GM18907 (cell line): ENCODE measurements at regions not wholly inside any gene's neighbourhood (a gene's known extent, or its start where the extent isn't known, plus 50 kb on each side); places are given as distances from the start of the nearest gene placed in this dataset.

ENCODE experiments used
- ATAC-seq: cut with Tn5 transposase; IDR thresholded peaks from one replicate; pipeline ENCODE4 v1.9.1; 2021; ENCODE audit warnings: mild to moderate bottlenecking, moderate library complexity; ENCODE audit not compliant: unreplicated experiment

DNA sequence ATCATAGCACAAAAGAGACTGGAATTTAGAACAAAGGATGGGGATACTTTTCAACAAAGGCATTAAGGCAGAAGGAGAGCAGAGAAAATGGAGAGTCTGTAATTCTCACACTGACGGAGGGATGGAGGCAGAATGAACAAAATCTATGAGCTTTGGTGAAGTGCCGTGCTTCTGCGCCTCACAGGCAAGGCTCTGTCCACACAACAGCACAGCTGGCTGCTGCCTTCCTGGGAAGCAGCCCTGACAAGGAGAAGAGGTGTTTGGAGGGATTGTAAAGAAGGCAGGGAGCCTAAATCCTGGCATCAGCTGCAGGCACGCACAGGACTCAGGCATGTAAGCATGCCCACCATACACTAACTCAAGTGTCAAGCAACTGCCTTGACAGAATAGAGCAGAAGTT lies 485.2 kb upstream of the KIF2A start:
- ATAC-seq, result no peak

DNA sequence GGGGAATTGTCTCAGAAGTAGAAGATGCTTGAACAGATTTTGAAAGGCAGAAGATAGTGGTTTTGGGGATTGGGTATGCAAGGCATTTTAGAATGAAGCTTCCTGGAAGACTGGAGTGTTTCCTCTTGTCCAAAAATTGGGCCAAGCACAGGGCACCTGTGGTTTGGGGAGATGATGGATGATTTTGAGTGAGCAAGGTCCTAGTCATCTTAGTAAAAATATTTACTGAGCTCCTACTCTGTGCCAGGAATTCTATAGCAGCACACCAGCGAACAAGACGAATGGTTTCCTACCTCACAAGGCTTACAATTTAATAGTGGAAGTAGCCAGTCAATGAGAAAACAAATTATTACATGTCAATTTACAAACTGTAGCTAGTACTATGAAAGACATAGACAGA lies 484.4 kb upstream of the KIF2A start:
- ATAC-seq, result no peak

DNA sequence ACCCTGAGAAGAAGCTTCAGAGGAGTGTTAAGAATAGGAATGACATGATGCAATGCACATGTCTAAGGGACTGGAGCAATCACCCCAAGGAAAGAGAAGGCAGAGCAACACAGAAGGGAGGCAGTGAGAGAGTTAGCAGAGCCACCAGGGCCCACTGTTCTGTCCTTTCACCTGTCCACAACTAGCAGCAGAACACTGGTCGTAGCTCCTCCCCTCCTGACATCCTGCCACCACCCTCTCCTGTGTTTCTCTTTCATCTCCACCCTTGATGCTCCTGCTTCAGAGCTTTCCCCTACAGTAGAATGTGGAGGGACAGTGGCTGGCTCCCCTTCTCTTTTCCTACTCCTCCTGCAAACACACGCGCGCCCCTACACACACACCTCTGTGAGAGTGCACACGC lies 483.4 kb upstream of the KIF2A start:
- ATAC-seq, result no peak

DNA sequence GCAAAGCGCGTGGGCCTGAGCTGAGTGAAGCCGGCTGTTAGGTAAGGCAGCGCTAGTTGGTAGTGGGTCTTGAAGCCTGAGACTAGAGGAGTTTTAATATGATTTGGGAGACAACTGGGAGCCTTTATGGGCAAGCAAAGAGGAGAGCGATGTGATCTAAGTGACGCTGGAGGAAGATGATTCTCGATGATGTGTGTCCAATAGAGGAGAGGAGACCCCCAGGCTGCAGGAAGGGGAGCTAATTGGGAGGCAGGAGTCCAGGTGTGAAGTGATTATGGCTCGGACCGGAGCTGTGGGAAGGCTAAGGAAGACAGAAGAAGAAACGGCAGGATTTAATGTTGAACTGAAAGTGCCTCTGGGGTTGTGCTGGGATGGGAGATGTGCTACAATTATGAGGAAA lies 482.9 kb upstream of the KIF2A start:
- no peak for ATAC-seq

DNA sequence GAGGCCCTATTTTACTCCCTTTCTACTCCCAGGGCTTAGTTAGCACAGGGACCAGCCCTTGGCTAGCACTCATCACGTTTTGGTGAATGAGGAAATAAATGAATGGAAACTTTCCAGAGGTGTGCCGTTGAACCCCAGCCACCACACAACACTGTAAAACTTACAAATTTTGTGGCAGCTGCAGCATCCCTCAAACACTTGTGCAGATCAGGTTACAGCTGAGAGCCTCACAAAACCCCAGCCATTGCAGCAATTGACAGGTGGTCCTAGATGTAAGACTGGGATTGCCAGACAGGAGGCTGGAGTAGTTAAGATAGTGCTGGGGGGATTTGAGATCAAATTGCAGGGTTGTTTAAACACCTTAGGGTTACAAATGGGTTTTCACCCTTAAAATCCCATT lies 482.2 kb upstream of the KIF2A start:
- ATAC-seq, result no peak

DNA sequence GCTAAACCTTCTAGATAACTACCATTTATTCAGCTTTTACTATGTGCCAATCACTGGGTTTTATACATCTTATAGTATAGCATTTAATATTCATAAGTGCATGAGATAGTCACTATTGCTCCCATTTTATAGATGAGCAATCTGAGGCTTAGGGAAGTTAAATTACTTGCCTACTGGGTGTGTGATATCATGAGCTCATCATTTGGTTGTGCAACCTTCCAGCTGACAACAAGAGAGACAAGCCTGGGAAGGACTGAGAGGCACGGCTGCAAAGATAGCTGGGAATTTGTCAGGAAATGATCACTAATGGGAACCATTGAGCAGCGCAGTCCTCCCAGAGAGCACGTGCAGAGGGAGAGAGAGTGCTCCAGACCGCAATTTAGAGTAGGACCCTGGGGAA lies 481.6 kb upstream of the KIF2A start:
- ATAC-seq, result no peak

DNA sequence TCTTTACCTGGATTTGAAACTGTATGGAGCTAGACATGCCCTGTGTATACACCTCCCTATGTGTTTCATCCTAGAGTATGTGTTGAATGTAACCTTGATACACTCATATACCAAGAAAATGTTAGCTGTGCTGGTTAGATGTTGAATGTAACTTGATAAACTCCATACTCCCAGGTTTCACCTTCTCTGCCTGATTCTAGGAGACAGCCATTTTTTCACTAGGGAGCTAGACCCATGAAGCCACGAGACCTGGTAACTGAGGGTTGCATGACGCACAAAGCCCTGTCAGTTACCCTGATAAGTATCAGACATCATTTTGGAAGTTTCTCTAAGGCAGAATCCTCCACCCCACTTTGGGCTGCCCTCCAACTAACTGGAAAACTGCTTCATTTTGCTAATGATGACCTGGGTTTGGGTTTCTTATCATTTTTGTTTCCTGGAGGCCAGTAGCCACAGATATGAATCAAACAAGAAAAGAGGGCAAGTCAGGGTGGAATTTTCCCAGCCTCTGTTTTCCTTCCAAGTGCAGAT lies 478.5 kb upstream of the KIF2A start:
- ATAC-seq, result no peak

DNA sequence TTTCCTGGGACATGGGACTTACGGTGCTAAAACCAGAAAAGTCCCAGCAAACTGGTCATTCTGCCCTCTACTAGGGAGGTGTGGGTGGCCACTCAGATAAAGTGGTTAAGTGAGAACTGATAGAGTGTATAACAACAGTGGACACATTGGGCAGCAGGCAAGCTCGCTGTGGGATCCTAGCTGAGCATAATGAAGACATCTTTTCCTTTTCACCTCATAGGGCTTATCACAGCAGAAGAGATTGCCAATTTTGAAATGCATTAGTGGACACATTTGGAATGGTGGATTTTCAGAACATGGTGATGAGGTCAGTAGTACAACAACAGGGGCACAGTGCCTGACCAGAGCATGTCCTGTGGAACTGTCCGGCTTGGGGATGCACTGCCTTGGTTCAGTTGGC lies 477.1 kb upstream of the KIF2A start:
- ATAC-seq, result no peak

DNA sequence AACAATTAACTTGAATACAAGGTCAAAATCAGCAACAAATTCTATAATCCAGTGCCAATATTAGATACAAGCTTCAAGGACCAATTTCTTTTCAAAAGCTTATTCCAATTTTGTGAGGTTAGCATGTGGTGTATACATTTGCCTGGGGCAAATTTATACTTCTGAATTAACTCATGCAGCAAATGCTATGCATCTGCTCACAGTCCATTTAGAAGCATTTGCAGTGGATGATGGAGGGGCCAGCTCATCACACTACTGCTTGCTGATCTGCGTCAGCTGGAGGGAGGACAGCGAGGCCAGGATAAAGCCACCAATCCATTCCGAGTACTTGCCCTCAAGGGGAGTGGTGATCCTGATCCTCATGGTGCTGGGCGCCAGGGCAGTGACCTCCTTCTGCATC lies 474.3 kb upstream of the KIF2A start:
- no peak for ATAC-seq

DNA sequence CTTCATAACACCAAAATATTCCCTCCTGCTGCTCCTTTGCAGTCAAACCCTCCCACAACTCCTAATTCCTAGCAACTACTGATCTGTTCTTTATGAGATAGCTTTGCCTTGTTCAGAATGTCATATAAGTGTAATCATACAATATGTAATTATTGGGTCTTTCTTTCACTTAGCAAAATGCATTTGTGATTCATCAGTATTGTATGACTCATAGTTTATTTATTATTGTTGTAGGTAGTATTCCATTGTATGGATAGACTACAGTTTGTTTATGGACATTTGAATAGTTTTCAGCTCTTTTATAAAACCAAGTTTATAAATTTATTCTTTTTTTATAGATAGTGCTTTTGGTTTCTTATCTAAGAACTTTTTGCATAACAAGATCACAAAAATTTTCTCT lies 468.2 kb upstream of the KIF2A start:
- no peak for ATAC-seq

DNA sequence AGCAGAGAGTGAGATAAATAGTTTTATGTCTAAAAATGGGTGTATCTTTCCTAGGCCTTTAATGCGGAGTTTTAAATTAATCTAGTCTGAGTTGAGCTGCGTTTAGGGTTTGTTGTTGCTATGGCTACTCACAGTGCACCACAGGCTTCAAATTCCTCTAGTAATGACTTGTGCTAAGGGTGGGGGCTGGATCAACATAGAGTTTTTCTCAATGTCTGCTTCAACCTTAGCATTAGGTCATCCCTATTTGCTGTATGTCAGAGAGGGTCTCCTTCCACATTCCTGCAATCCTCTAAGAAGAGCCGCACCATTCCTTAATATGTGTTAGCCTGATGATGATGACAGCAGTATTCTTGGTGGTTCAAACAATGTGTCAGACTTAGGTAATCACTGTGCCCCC lies 465.6 kb upstream of the KIF2A start:
- no peak for ATAC-seq

DNA sequence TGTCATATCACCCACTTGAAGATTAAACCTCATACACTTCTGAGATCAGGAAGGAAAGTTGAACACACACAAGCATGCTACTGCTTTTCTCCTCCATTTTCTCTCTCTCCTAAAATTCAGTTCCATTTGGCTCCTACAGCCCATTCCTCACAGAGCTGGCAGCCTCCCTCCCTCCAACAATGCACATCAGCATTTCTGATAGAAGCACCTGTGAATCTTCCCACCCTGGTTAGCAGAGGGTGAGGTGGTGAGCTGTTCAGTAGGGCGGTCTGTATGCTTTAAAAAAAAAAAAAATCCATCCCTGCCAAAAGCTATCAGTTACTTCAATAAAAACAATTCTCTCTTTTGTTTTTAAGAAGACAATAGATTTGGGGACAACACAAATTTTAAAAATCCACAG lies 463.2 kb upstream of the KIF2A start:
- no peak for ATAC-seq

DNA sequence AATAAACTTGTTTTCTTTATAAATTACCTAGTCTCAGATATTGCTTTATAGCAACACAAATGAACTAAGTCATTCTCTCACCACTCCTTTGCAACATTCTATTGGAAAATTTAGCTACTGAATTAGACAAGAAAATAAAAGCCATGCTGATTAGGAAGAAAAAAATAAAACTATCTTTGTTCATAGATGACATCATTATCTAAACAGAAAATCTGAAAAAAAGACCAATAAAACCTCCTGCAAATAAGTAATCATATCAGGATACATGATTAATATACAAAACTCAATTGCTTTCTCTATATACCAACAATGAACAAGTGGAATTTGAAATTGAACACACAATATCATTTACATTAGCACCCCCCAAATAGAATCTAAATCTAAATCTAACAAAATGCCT lies 455.3 kb upstream of the KIF2A start:
- no peak for ATAC-seq

DNA sequence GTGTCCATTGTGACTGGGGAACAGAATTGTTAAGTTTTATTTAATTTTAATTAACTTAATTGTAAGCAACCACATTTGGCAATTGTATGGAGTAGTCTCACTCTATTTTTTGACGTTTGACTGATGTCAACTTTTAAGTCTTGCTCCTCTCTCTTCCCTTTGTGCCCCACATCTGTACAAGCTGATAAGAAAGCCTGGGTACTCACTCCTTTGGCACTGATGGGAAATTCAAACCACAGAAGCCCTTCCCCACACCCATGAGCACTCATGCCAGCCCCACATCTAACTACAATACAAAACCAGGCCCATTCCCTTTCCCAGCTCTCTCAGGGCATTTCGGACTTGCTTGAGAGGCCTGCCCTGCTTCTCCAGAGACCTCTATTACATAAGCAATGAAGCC lies 451.5 kb upstream of the KIF2A start:
- ATAC-seq, result no peak

DNA sequence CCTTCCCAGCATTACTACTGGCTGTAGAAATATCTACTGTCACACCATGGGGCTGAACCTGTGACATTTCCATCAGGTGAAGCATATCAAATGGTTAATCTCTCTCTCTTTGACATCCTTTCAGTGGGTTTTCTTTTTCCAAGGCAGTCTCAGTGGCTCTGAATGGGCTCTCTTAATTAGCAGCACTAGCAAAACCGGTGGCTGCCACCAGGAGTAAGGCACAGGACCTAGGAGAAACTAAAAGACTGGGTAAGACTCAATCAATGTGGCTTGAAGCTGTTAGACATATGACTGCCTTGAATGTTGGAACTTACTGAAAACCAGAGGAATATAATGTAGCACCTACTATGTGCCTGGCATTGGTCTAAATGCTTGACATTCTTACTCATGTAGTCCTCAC lies 445.0 kb upstream of the KIF2A start:
- ATAC-seq, result no peak

DNA sequence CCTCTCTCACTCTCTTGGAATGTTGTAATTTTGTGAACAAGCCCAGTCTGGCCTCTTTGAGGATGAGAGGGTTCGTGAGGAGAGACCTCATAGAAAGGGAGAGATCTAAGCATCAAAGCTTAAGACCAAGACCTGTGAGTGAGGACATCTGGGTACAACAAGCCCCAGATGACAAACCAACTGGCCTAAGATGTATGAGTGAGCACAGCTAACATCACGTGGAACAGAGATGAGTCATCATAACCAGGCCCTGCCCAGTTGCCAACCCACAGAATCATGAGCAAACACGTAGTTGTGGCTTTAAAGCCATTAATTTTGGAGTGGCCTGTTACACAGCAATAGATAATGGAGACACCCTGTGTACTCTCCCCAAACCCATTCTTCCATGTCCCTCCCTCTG lies 439.1 kb upstream of the KIF2A start:
- peak; percentile 94 for ATAC-seq

DNA sequence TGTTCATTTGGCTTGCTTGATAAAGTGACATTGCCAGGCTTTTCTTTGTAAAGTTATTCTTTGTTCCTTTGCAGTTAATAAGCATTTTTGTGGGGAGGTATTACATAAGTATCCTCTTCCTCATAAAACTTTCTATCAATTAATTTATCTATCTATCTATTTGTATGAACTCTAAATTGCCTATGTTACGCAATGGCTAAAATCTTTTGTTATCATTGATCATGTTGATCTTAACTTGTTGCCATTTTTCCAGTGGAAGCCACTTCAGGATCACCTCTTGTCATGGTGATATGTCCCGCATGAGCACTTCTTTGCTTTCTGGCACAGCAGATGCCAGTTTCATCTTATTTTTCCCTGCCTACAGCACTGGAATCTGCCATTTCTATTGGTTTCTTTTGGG lies 436.7 kb upstream of the KIF2A start:
- ATAC-seq, result no peak

DNA sequence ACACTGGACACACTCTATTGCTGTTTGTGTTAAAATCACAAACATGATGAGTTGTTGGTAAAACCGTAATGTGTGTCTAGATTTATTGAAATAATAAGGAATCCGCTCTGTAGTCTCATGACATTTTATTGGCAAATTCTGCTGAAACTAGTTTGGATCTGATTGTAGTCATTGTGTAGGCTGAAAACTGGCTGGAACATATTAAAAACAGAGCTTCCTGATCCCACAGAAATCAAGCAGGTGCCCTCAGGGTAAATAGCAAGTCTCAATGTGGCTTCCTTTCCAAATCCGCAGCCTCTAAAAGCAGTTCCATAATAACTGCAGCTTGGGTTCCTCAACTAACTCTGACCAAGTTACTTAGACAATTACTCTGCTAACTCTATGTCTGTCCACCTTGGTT lies 427.5 kb upstream of the KIF2A start:
- ATAC-seq, result no peak

DNA sequence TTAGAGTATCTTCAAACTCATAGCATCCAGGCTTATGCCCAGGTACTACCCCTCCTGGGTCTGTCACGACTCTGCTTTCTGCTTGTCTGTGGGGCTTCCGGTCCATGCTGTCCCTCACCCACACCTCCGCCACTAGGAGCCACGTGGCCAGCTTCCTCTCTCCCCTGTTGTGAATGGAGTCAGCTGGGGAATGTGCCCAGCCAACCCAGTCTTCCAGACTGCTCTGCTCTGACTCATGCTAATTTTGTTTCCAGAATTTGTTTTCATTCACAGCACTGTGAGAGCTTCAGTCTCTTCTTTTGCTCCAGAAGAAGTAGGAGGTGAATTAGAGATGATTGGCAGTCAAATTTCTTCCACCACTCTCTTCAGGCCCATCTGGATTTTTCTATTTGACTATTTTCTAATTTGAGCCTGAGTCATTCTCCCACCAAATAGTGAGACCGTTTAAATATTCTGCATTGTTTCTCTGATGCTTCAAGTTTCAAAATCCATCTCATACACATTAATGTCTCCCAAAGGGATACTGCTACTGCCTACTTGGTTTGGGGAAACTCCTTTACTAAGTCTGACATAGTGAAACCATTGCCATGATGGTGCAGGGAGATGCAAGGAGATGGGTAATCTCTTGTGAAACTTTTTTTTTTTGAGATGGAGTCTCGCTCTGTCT lies 424.1 kb upstream of the KIF2A start:
- no peak for ATAC-seq

DNA sequence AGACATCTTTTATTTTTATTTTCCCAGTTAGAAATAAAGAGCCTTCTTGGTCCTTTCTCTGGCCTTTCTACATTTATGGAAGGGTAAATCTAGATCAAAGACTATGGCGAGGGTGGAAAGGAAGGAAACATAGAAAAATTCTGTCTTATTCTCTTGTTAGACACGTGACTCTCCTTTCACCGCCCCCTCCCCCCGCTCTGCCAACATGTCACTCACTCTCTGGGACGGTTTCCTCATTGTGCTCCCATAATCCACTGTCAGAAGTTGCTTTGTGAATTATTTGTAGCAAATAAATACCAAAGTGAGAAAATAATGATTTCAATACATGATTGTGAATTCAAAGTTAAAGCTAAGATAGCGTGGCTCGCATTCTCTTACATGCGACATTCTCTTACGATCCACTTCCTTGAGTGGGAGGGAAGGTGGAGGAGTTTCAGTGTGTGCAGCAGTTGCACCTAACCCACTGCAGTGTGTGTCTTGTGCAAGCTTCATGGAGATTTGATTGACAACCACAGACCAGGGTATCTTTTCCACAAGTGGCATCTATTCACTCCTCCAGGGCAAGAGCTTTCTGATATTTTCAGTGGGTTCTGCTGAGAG lies 423.0 kb upstream of the KIF2A start:
- no peak for ATAC-seq

DNA sequence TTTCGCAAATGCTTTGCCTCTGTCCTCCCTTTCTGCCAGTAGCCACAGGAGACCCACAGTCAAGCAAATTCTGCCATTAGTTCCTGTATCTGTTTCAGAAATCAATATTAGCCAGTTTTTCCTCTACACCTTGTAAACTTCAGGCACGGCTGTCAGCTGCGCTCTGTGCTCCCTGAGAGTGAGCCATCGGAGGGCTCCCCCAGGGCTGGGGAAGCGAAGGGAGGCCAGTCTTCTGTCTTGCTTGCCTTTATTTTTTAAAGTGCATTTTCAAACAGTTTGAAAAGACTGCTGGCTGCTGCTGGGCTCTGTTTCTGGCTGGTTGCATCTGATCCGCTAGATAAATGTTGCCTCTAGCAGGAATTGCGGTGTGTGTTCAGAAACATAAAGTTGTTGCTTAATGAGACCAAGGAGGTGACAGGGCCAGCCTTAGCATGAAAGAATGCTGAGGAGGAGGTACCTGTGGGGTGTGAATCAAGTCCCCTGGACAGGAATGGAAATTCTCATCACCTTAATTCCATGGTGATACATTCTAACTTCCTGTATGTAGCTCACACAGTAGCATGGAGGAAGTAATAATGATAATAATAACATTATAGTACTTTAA lies 421.7 kb upstream of the KIF2A start:
- ATAC-seq, result no peak

DNA sequence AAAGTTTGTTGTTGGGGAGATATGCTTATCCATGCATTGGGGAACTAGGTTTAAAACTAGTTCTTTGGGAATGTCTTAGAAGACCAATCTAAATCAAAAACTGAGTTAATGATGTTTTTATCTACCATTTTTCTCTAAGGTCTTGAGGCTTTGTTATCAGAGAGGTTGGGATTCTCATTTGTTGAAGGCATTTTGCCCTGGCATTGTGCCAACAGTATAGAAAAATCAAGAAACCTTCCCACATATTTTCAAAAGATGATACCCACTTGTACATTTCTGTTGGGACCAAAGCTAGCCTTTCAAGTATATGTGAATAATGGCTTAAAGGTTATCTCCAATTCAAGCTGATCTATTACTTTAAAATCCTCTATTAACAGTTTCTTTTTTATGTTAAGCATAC lies 419.8 kb upstream of the KIF2A start:
- ATAC-seq, result no peak

DNA sequence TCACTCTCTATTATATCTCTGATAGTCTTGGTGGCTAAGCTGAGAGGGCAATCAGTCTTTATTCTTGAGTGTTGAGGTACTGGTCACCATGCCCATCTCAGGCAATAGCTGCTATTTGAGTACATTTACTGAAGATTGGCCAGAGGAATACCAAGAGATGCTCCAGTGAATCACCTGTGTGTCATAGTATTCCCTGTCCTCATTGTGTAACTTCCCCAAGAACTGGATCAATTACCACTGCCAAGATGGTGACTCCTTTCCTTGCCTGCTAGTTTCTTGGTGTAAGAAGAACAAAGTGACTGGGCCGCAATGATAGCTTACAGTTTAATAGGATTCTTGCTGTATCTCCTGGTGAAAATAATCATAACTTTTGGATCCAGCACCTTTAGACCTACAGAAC lies 418.7 kb upstream of the KIF2A start:
- no peak for ATAC-seq
